ENCODE measurements at regions not wholly inside any gene's neighbourhood (a gene's known extent, or its start where the extent isn't known, plus 50 kb on each side); places are given as distances from the start of the nearest gene placed in this dataset.

GRCh38 chr5:94072116-94072515 is 330.7 kb upstream of the POU5F2 start:
- TF ChIP-seq CTCF (IDR thresholded peaks at IDR 0.05) (no peak), EZH2 (IDR thresholded peaks at IDR 0.05; ENCODE audit: borderline replicate concordance, insufficient read depth, low read depth, low read length, poor library complexity, severe bottlenecking) (no peak)

Data from B cell (primary cell).